ENCODE measurements at regions not wholly inside any gene's neighbourhood (a gene's known extent, or its start where the extent isn't known, plus 50 kb on each side); places are given as distances from the start of the nearest gene placed in this dataset.

DNA sequence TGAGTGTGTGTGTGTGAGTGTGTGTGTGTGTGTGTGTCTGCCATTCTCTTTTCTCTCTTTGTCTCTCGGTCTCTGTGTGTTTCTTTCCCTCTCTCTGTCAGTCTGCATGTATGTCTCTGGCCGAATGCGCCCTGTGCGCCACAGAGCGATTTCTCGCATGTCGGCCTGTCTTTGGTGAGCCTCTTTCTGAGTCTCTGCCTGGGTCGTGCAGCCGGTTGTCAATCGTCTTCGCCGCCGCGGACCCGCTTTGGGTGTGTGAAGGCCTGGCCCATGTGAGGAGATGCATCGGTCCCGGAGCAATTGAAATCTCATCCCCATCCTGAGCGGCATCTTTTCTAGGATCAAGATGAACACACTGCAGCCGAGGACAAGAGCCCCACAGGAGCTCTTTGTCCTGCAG, 1567.2 kb upstream of the DEFB115 start:
- H3K56ac ChIP-seq (ENCODE audit: insufficient read length, low read depth, low read length), result no peak overlapping the region
- no peak overlapping the region for H4K8ac ChIP-seq (replicated peaks; ENCODE audit: insufficient read length, low read depth, low read length)
- H3K27ac ChIP-seq (ENCODE audit: insufficient read length, low read depth, low read length), result no peak overlapping the region
- H3K23me2 ChIP-seq (ENCODE audit: insufficient read length, low read depth, low read length, poor library complexity, severe bottlenecking), result no peaks in the 10 kb centered on the region
- H4K91ac ChIP-seq (ENCODE audit: insufficient read length, low read depth, low read length), result no peak overlapping the region
- H2BK20ac ChIP-seq (ENCODE audit: low read depth, low read length, poor library complexity, severe bottlenecking), result no peak overlapping the region
- WGBS (ENCODE audit: extremely low coverage, insufficient read length, low lambda C conversion rate), result no CpG with 5 or more reads among the region's 19 CpGs
- H3K23ac ChIP-seq (ENCODE audit: insufficient read length, low read depth, low read length), result no peak overlapping the region
- H3K4me1 ChIP-seq (ENCODE audit: insufficient read depth, low read length), result no peaks in the 10 kb centered on the region
- H3K79me2 ChIP-seq (ENCODE audit: insufficient read depth, low read length), result no peaks in the 10 kb centered on the region
- H3K4me2 ChIP-seq (ENCODE audit: insufficient read depth, insufficient read length, low read length), result no peak overlapping the region
- H2AK5ac ChIP-seq (ENCODE audit: insufficient read length, low read length), result no peak overlapping the region
- no peaks in the 10 kb centered on the region for H3K27me3 ChIP-seq (ENCODE audit: insufficient read depth, low read length)
- H3K9me3 ChIP-seq (ENCODE audit: control insufficient read depth, low read depth, low read length), result peaks cover 43% of the 10 kb centered on the region
- no peak overlapping the region for H2BK12ac ChIP-seq (ENCODE audit: insufficient read length, low read depth, low read length)
- Mint-ChIP-seq H3K9me3 (peaks cover 85 to 88% of the 10 kb centered on the region in 2 experiments), H3K4me3 (peak overlapping the region in 1 of 2 experiments; percentile 8; a peak in 1 of 5 replicates), H3K4me1 (no peaks in the 10 kb centered on the region), H3K27me3 (ENCODE audit: low read depth) (0 out of 2 replicates have a peak, but pooled peaks cover 2% of the 10 kb centered on the region), H3K27ac (no peak overlapping the region), H3K36me3 (ENCODE audit: insufficient read depth in 1 of 3, low read depth in 3 of 3) (peaks cover 10 to 42% (median 18%) of the 10 kb centered on the region in 3 experiments)
- no peak overlapping the region for H3T11ph ChIP-seq (ENCODE audit: low read length)
- no peaks in the 10 kb centered on the region for H3K79me1 ChIP-seq (ENCODE audit: insufficient read depth, low read depth, low read length, poor library complexity, severe bottlenecking)
- DNase-seq, result no peak
- TF ChIP-seq, protein P1, sequence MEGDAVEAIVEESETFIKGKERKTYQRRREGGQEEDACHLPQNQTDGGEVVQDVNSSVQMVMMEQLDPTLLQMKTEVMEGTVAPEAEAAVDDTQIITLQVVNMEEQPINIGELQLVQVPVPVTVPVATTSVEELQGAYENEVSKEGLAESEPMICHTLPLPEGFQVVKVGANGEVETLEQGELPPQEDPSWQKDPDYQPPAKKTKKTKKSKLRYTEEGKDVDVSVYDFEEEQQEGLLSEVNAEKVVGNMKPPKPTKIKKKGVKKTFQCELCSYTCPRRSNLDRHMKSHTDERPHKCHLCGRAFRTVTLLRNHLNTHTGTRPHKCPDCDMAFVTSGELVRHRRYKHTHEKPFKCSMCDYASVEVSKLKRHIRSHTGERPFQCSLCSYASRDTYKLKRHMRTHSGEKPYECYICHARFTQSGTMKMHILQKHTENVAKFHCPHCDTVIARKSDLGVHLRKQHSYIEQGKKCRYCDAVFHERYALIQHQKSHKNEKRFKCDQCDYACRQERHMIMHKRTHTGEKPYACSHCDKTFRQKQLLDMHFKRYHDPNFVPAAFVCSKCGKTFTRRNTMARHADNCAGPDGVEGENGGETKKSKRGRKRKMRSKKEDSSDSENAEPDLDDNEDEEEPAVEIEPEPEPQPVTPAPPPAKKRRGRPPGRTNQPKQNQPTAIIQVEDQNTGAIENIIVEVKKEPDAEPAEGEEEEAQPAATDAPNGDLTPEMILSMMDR (conservative IDR thresholded peaks at IDR 0.05), result no peak
- no peak overlapping the region for H2BK5ac ChIP-seq (ENCODE audit: insufficient read length, low read length)
- no peak overlapping the region for H3K18ac ChIP-seq (ENCODE audit: insufficient read length, low read depth, low read length)
- H4K20me1 ChIP-seq (ENCODE audit: control insufficient read depth, insufficient read depth, insufficient read length), result no peaks in the 10 kb centered on the region
- H2AFZ ChIP-seq (ENCODE audit: low read length), result no peak overlapping the region
- no peak overlapping the region for H2BK15ac ChIP-seq (ENCODE audit: low read depth, low read length)
- no peak overlapping the region for H4K5ac ChIP-seq (ENCODE audit: insufficient read length, low read depth, low read length)
- no peak overlapping the region for H3K14ac ChIP-seq (ENCODE audit: insufficient read depth, low read length)
- H2BK120ac ChIP-seq (ENCODE audit: low read depth, low read length, poor library complexity, severe bottlenecking), result no peak overlapping the region
- no peak overlapping the region for H3K4ac ChIP-seq (ENCODE audit: low read depth, low read length)
- no peak overlapping the region for H3K9ac ChIP-seq (ENCODE audit: extremely low read depth, insufficient read length, low read length)

All from H9 (cell line).